ENCODE measurements at regions not wholly inside any gene's neighbourhood (a gene's known extent, or its start where the extent isn't known, plus 50 kb on each side); places are given as distances from the start of the nearest gene placed in this dataset.
"Not testable (repeated sequence)": the region's sequence is repeated elsewhere in the genome, so short reads cannot be mapped to it uniquely, and the experiment has no call there.

DNA sequence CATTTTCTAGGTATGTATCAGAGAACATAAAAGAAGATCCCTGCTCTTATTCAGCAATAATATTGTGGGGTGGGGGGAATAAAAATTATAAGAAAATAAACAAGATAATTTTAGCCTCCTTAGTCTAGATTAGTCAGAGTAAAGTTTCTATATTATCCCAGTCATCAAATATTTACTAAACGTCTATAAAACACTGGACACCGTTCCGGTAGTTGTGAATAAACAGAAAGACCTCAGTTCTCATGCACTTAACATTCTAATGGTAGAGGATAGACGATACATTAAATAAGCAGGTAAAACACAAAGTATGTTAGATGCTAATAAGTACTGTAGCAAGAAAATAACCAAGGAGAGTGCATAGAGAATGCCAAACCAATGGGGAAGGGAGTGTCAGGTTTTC is 425.0 kb downstream of the GBE1 start:
- Histone ChIP-seq H3K27ac (no peak overlapping the region), H3K27me3 (no peaks in the 10 kb centered on the region), H3K4me1 (no peaks in the 10 kb centered on the region), H3K36me3 (no peaks in the 10 kb centered on the region), H3K9me3 (no peaks in the 10 kb centered on the region), H3K4me3 (no peak overlapping the region)
- TF ChIP-seq, protein P1, sequence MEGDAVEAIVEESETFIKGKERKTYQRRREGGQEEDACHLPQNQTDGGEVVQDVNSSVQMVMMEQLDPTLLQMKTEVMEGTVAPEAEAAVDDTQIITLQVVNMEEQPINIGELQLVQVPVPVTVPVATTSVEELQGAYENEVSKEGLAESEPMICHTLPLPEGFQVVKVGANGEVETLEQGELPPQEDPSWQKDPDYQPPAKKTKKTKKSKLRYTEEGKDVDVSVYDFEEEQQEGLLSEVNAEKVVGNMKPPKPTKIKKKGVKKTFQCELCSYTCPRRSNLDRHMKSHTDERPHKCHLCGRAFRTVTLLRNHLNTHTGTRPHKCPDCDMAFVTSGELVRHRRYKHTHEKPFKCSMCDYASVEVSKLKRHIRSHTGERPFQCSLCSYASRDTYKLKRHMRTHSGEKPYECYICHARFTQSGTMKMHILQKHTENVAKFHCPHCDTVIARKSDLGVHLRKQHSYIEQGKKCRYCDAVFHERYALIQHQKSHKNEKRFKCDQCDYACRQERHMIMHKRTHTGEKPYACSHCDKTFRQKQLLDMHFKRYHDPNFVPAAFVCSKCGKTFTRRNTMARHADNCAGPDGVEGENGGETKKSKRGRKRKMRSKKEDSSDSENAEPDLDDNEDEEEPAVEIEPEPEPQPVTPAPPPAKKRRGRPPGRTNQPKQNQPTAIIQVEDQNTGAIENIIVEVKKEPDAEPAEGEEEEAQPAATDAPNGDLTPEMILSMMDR (IDR thresholded peaks at IDR 0.05), result no peak
- intact Hi-C loops (cut with DNase I), result no loop called here
- ATAC-seq (no peak), DNase-seq (no peak)

DNA sequence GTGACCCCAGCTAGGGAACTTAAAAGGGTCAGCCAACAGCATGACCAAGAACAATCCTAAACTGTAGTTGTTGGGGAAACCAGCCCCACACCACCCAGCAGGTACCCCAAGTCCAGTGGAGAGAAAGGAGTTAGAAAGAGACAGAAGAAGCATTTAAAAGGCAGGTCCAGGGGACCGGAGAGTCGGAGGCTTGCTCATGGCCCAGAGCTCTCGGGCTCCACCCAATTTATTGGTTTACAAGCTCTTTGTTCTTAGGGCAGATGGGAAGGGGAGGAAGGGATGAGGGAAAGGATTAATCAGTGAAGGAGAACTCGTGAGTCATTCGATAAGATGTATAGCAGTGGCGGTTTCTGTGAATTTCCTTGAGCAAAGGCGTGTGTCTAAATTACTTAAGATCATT is 431.6 kb downstream of the GBE1 start:
- H3K36me3 ChIP-seq; H3K4me1 ChIP-seq; DNase-seq; H3K27me3 ChIP-seq; H3K9me3 ChIP-seq; H3K27ac ChIP-seq; H3K4me3 ChIP-seq; intact Hi-C loops (cut with DNase I); ATAC-seq: not testable (repeated sequence)

DNA sequence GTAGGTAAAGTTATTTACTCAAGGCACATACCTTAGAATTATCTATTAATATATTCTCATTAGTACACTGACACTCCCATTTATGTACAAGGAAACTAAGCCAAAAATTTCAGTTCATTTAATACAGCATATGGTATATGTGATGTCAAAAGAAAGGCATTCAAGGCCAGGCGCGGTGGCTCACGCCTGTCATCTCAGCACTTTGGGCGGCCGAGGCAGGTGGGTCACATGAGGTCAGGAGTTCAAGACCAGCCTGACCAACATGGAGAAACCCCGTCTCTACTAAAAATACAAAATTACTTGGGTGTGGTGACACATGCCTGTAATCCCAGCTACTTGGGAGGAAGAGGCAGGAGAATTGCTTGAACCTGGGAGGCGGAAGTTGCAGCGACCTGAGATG is 435.2 kb downstream of the GBE1 start:
- no peak overlapping the region for H3K27ac ChIP-seq
- no peak for ATAC-seq
- H3K4me3 ChIP-seq, result no peak overlapping the region
- no peaks in the 10 kb centered on the region for H3K4me1 ChIP-seq
- TF ChIP-seq, protein P1 (IDR thresholded peaks at IDR 0.05), result no peak
- H3K27me3 ChIP-seq, result no peaks in the 10 kb centered on the region
- intact Hi-C loops (cut with DNase I), result no loop called here
- no peaks in the 10 kb centered on the region for H3K9me3 ChIP-seq
- no peaks in the 10 kb centered on the region for H3K36me3 ChIP-seq
- no peak for DNase-seq

DNA sequence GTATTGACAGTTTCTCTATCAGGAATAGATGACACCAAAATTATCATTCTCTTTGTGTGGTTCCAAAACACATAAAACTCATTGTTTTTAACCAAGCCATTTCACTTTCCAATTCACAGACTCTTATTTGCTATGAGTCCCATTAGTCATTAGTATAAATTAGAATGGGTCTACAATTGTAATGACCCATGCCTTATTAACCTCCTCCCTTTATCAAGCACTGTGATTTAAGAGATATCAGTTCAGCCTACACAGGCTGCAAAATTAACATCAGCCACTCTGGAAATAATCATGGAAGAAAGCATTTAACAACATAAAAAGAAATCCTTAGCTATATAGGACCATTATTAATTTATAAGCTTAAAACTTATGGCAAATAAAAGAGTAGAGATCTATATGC is 440.6 kb downstream of the GBE1 start:
- TF ChIP-seq, protein P1 (IDR thresholded peaks at IDR 0.05), result no peak
- no peak for DNase-seq
- Histone ChIP-seq H3K4me1 (no peaks in the 10 kb centered on the region), H3K36me3 (no peaks in the 10 kb centered on the region), H3K9me3 (no peaks in the 10 kb centered on the region), H3K27ac (no peak overlapping the region), H3K27me3 (no peaks in the 10 kb centered on the region), H3K4me3 (no peak overlapping the region)
- ATAC-seq, result no peak
- intact Hi-C loops (cut with DNase I), result no loop called here

DNA sequence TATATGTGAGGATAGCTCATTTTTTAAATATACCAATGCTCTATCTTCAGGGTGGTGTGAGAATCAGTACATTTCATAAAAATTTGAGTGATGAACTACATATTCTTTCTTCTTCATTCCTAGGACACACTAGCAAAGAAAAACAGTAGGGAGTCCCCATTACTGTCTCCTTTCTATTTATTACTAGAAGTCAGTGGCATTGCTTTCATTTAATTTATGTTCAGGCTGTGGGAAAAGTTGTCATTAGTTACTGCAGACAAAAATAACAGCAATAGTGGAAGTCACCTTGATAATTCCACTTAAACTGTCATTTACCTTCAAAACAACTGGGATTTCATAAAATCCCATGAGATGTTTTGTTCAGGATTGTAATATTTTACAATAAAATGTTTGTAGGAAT is 446.4 kb downstream of the GBE1 start:
- Histone ChIP-seq H3K4me3 (no peak overlapping the region), H3K4me1 (no peaks in the 10 kb centered on the region), H3K27ac (no peak overlapping the region), H3K36me3 (no peaks in the 10 kb centered on the region), H3K27me3 (no peaks in the 10 kb centered on the region), H3K9me3 (no peaks in the 10 kb centered on the region)
- intact Hi-C loops (cut with DNase I), result no loop called here
- ATAC-seq (no peak), DNase-seq (no peak)
- TF ChIP-seq, protein P1 (IDR thresholded peaks at IDR 0.05), result no peak

DNA sequence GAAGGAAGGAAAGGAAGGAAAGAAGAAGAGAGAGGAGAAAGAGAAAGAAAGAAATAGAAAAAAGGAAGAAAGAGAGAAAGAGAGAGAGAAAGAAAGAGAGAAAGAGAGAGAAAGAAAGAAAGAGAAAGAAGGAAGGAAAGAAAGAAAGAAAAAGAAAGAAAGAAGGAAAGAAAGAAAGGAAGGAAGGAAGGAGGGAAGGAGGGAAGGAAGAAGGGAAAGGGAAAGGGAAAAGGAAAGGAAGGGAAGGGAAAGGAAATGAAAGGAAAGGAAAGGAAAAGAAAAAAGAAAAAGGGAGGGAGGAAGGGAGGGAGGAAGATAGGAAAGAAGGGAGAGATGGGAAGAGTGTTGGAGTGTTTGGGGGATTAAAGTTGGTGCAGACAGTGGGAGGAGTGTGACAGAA is 450.1 kb downstream of the GBE1 start:
- H3K4me3 ChIP-seq, result no peak overlapping the region
- ATAC-seq, result no peak
- H3K36me3 ChIP-seq, result no peaks in the 10 kb centered on the region
- H3K9me3 ChIP-seq, result no peaks in the 10 kb centered on the region
- TF ChIP-seq, protein P1 (IDR thresholded peaks at IDR 0.05), result no peak
- intact Hi-C loops (cut with DNase I), result no loop called here
- no peak overlapping the region for H3K27ac ChIP-seq
- H3K4me1 ChIP-seq, result no peaks in the 10 kb centered on the region
- H3K27me3 ChIP-seq, result no peaks in the 10 kb centered on the region
- no peak for DNase-seq

Measured in upper lobe of right lung (tissue), 1 donor.